Tibial nerve (tissue), 4 donors: ENCODE measurements at regions not wholly inside any gene's neighbourhood (a gene's known extent, or its start where the extent isn't known, plus 50 kb on each side); places are given as distances from the start of the nearest gene placed in this dataset.

ENCODE experiments used
- CTCF ChIP-seq, 5 experiments: fragments of 200-600 bp in 3 of 5; fragments of 450-650 bp in 2 of 5; sonication (generic) in 3 of 5; IDR thresholded peaks; one replicate each; pipeline ENCODE4 v1.5.1; 2016 to 2019; ENCODE audit warnings: antibody characterized with exemption in 5 of 5, mild to moderate bottlenecking in 3 of 5, moderate library complexity in 2 of 5
- EP300 ChIP-seq, 2 donors: sonication (generic); formaldehyde crosslinking; IDR thresholded peaks; one replicate each; pipeline ENCODE4 v1.6.1; 2017; ENCODE audit warnings: antibody characterized with exemption in 2 of 2, mild to moderate bottlenecking in 1 of 2

- TF ChIP-seq EP300 (IDR thresholded peaks at IDR 0.05), result no peak
- no peak for TF ChIP-seq CTCF (IDR thresholded peaks at IDR 0.05)
Observed at GRCh38 chr3:102866845-102867244, 432.0 kb downstream of the ZPLD1 start.
